ENCODE measurements at regions not wholly inside any gene's neighbourhood (a gene's known extent, or its start where the extent isn't known, plus 50 kb on each side); places are given as distances from the start of the nearest gene placed in this dataset.

GRCh38 chr16:87014112-87014511 lies 303.1 kb downstream of the C16orf95 start:
- TF ChIP-seq CTCF (IDR thresholded peaks at IDR 0.05) (no peak), POLR2A (IDR thresholded peaks at IDR 0.05) (no peak)
